NCI-H524 treated with DMSO at 0.1 percent for 48 hours (cell line): ENCODE measurements at regions not wholly inside any gene's neighbourhood (a gene's known extent, or its start where the extent isn't known, plus 50 kb on each side); places are given as distances from the start of the nearest gene placed in this dataset.

Experiments used
- DNase-seq: peaks from one replicate; lab custom pipeline; 2025; lab: John Stamatoyannopoulos, UW

DNA sequence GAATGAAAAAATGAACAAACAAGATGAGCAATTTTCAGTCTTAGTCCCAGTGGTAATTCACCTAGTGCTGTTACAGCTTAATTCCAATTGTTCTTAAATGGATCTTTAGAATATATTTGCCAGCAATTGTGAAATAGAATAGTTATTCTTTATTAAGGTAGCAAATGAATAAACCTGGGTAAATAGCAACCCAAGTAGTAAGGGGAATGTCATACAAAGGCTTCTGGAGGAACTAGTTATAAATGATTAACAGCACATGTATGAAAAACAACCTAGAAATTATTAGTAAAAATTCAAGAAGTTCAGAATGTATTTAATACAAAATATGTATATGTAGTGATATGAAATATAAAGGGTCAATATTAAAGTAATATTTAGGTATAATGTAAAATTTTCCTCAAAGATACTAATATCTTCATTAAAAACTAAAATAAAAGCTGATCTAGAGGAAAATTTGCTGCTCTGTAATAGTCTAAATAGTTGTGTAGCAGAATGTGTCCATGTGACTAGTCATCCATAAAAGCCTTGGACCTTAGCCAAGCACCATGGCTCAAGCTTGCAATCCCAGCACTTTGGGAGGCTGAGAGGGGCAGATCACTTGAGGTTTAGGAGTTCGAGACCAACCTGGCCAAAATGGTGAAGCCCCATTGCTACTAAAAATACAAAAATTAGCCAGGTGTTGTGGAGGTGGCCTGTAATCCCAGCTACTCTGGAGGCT, 535.9 kb upstream of the ATXN8OS start:
- DNase-seq, result no peak

DNA sequence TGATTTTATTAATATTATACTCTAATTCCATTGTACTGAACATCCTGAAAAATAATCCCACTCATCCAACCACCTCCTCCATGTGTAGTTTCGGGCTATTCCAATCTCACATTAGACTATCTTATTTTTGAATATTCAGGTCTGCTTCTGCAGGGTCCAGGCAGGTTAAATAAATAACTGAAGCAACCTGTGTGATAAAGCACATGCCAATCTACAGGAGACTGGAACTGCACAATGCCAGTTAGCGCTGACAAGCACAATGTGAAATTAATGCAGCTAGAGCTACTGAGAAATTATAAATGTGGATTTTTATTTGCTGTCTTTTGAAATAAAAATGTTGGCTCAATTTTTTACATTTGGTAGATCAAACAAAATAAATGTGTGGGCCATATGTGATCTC, 540.1 kb upstream of the ATXN8OS start:
- no peak for DNase-seq

GRCh38 chr13:69566104-69566716, 541.4 kb upstream of the ATXN8OS start:
- DNase-seq, result no peak

DNA sequence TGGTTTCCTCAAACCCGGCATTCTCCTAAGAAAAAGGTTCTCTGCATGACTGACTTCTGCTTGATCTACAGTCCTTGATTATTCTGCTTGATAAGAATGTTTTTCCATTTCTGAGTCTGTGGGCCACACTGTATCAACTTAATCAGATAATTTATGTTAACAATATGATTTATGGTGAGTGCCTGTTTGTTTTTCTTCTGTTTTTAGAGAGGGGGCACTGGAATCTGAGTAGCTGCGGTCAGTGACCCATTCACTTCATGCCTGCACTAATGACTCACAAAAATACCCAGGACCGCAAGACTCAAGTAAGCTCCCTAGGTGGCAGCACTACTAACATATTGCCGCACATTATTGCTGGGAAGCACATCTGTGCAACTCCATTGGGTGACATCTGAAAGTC, 542.3 kb upstream of the ATXN8OS start:
- no peak for DNase-seq

DNA sequence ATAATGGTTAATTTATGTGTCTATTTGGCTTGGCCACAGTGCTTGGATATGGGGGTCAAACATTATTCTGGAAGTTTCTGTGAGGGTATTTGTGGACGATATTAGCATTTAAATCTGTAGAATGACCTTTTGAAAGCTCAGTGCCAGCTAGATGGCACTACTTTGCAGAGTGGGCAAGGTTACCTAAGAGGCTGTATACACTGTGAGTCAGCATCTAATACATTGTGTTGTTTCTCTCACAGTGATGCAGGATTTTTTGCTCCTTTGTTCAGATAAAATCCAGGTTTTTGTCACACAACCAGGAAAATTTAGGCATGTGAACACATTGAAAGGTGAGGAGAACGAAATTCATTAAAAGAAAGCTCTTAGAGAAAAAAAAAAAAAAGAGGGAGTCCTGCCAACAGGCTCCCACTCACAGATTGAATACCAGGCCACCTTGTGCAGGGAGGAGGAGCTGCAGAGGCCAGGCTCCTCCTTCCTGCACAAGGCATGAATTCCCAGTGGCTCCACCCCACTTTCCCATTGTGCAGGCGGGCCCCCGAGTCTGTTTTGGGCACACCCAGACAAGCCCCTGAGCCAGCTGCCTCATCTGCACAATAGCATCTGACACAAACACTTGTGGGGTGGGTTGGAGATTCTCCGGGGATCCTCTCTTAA, 551.0 kb upstream of the ATXN8OS start:
- no peak for DNase-seq

GRCh38 chr13:69553976-69554375, 553.6 kb upstream of the ATXN8OS start:
- peak; percentile 88 for DNase-seq

DNA sequence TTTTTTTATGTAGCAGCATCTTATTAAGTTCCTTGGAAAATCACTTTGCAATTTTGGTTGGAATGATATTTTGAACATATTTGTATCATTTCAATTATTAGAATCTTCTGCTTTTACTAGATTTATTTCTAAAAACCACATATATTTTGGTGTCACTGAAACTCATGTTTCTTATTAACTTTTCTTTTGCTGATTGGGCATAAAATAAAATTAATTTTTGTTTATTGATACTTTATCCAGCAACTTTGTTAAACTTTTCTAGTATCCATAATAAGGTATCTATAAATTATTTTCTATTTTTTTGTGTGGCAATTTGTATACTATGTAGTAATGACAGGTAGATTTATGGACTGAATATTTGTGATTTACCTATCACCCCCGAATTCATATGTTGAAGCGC, 556.4 kb upstream of the ATXN8OS start:
- DNase-seq, result no peak

DNA sequence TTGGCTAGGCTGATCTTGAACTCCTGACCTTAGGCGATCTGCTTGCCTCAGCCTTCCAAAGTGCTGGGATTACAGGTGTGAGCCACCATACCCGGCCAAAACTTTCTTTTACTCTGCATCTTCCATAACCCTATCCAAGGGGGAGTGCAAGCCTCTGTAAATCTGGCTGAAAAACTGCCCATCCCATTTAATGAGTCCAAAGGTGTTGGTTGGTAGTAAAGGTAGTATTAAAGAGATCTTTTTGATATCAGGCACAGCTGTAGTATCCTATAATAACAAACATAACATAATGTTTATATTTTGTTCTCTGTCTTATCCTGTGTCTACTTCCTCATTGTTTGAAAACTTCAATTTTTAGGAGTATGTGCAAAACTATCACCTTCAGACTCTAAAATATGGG, 559.8 kb upstream of the ATXN8OS start:
- DNase-seq, result no peak

DNA sequence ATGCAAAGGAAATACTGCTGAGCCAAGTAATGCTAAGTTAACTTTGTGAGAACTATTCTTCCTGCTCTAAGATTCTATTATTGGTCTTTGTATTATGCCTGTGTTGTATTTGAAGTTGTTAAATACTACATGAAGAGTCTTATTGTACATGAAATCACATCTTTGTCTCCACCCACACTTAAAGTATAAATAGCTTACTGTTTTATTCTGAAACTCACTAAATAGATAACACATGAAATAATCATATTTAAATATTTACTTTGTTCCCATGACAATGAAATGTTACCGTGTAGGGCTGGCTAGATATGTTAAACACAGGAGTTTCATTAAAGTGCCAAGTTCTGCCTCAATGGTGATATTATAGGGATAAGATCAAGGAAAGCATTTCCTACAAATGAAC, 562.1 kb upstream of the ATXN8OS start:
- DNase-seq, result no peak

DNA sequence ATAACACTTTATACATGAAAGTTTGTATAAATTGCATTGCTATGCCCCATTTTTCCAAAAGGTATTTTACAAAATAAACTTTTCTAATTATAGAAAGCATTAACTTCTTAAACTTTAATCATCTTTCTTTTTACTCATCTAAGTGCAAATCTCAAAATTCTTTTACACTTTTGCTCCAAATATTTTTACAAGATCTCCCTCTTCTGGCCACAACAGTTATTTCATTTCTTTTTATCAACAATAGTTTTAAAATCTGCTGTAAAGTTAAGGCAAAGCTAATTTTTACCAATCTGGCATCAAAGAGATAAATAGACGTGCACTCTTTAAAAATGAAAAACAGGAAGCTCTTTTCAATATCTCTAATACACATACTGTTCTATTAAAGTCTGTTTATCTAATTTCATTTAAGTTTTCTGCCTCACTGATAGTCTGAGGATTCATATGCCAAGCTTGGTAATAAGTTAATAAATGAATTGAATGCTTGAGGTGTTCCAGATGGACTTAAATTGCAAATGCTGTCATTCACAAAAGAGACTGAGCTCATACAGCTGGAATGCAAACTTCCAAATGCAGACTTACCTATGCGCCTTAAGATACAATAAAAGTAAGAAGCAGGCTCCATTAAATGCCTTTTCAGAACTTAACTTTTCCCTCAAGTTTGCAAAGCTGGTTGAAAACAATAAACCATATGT, 583.0 kb upstream of the ATXN8OS start:
- DNase-seq, result no peak

DNA sequence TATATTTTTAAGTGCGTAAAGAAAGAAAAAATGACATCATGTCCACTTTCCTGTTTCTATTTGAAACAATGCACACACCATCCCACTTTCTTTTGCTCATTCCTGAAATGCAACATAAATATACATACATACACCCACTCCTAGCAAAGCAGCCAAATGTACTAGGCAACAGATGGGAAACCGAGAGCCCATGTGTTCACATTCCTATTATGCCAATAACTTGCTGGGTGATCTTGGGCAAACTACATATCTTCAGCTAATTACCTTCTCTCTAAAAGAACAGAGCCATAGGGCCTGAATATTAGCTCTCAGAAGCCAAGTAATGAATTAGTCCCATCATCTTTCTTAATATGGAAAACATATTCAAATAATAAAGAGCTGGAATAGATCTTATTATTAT, 610.6 kb upstream of the ATXN8OS start:
- DNase-seq, result peak; percentile 49

- DNase-seq, result no peak
Measured at GRCh38 chr13:69495096-69495495, 612.5 kb upstream of the ATXN8OS start.

- no peak for DNase-seq
Measured at GRCh38 chr13:69487576-69487975, 620.0 kb upstream of the ATXN8OS start.

- no peak for DNase-seq
Measured at GRCh38 chr13:69485991-69486592, 621.5 kb upstream of the ATXN8OS start.

- no peak for DNase-seq
Measured at GRCh38 chr13:69477451-69477850, 630.2 kb upstream of the ATXN8OS start.

DNA sequence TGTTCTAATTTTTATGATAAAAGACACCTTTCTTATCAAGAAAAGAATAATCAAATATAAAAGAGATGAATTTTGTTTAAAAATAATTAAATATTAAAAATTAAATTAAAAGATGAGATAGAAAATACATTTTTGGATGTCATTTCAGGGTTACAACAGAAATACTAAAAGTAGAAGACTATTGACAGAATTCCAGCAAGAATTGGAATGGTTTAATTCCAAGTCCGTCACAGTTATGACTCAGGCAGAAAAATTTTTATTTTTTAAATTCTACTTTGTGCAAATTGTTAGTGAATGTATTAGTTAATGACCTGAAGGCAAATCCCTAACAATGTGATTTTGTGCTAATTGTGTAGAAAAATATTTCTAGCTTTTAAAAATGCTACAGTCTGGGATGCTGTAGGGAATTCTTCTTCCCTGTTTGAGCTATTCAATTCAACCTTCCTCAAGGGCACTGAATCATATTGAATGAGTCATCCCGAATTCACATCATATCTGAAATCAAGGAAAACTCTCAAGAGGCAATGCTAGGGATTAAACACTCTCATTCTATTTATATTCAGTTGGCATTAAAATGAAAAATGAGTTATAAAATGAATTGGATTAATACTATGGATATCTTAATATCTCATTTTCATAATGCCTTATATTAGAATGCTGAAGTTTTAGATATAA, 633.5 kb upstream of the ATXN8OS start:
- no peak for DNase-seq

DNA sequence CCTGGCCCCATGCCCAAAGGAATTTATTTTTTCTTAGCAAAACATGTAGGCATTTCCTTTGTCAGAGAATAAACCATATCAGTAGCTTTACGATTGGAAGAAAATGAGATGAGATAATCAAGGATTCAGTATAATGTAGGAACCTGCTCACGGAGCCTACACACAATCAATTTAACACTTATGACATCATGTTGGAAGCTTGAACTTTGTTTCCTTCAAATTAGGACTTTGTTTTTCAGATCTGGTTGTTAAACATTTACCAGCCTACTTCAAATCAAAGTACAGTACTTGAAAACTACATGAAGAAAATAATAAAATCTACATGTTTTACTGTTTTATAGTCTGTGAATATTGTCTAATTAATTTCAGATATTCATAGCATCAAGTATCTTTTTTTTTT, 639.0 kb upstream of the ATXN8OS start:
- no peak for DNase-seq

GRCh38 chr13:69461397-69461796, 646.2 kb upstream of the ATXN8OS start:
- DNase-seq, result no peak

GRCh38 chr13:69459346-69459745, 648.3 kb upstream of the ATXN8OS start:
- no peak for DNase-seq

DNA sequence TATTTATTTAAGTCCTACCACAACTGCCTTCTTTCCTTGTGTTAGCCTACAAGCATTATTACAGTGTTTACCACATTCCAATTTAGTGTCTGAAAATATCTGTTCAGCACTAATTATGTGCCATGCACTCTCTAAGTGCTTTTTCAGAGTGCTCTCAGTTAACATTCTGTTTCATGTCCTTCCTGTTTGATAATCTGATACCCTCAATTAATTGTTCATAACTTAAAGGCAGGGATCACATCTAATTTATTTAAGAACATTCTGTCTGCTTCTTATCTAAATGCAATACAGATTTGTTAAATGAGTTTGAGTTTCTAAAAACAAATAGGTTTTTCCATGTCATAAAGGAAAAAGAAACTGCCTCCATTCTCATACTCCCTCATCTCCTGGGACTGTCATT, 649.6 kb upstream of the ATXN8OS start:
- peak; percentile 25 for DNase-seq

GRCh38 chr13:69450245-69450644, 657.4 kb upstream of the ATXN8OS start:
- DNase-seq, result peak; percentile 94

- no peak for DNase-seq
Measured at GRCh38 chr13:69425235-69425634, 682.4 kb upstream of the ATXN8OS start.
